HCT116 (cell line): ENCODE measurements at regions not wholly inside any gene's neighbourhood (a gene's known extent, or its start where the extent isn't known, plus 50 kb on each side); places are given as distances from the start of the nearest gene placed in this dataset.

Experiments
- ATAC-seq: fragments of 200-7000 bp; cut with Tn5 transposase; 2 replicates; pipeline ENCODE4 v1.9.1; 2020; ENCODE audit warnings: mild to moderate bottlenecking, moderate library complexity
- BruUV-seq: library from RNA; stranded (reverse); fragments of 400-500 nt; replicated peaks from 2 replicates; lab custom pipeline; 2021; lab: Mats Ljungman, UMichigan
- CTCF ChIA-PET: fragments of 300-600 bp; sonication (Branson Sonifier 250); formaldehyde crosslinking; loops from one replicate; lab custom pipeline; 2021; ENCODE audit warnings: antibody characterized with exemption; lab: Charles Lee
- POLR2A ChIA-PET: fragments of 300-600, 350-600 bp; sonication (Branson Sonifier 250); formaldehyde crosslinking; loops from one replicate; lab custom pipeline; 2021; ENCODE audit warnings: antibody characterized with exemption; lab: Charles Lee
- RAD21 ChIA-PET, 2 experiments: fragments of 300-600 bp; sonication (Branson Sonifier 250); formaldehyde crosslinking; loops; one replicate each; lab custom pipeline; 2023; ENCODE audit warnings: low total read pairs in 2 of 2; ENCODE audit not compliant: uncharacterized antibody in 2 of 2, unreplicated experiment in 2 of 2, low non-redundant PET in 1 of 2; lab: Charles Lee
- DNase-seq: peaks from one replicate; pipeline ENCODE4 v3.0.0-alpha.2; 2010; ENCODE audit warnings: low read depth, low spot score
- H2AFZ ChIP-seq: fragments of 200-600 bp; shearing (Covaris generic), sonication (generic); 2 replicates; pipeline ENCODE4 v1.6.1; 2017; ENCODE audit warnings: low read depth, mixed run types, mixed read lengths, antibody characterized with exemption, low read length; ENCODE audit not compliant: poor library complexity, severe bottlenecking
- H3K27ac ChIP-seq: 2 replicates; pipeline ENCODE4 v1.5.1; 2012; ENCODE audit warnings: low read depth, low read length
- H3K27me3 ChIP-seq: fragments of 200-600 bp; sonication (generic); 2 replicates; pipeline ENCODE4 v1.6.1; 2016; ENCODE audit warnings: mixed run types, low read length, mixed read lengths; ENCODE audit not compliant: insufficient read depth
- H3K36me3 ChIP-seq, 2 experiments: fragments of 200-500 bp in 1 of 2; fragments of 200-600 bp in 1 of 2; sonication (Bioruptor generic) in 1 of 2; sonication (generic) in 1 of 2; 2 replicates each; pipeline versions ENCODE4 v1.5.1 to v1.6.1; 2014 to 2016; ENCODE audit warnings: low read length in 2 of 2, inconsistent platforms in 1 of 2, mixed read lengths in 1 of 2, mixed run types in 1 of 2; ENCODE audit not compliant: insufficient read depth in 2 of 2, control insufficient read depth in 1 of 2
- H3K4me1 ChIP-seq, 2 experiments: fragments of 200-600 bp in 1 of 2; sonication (generic) in 1 of 2; 2 replicates each; pipeline versions ENCODE4 v1.5.1 to v1.6.1; 2012 to 2017; ENCODE audit warnings: low read length in 2 of 2, inconsistent platforms in 1 of 2, mild to moderate bottlenecking in 1 of 2, mixed read lengths in 1 of 2, mixed run types in 1 of 2, moderate library complexity in 1 of 2; ENCODE audit not compliant: insufficient read depth in 2 of 2, control insufficient read depth in 1 of 2
- H3K4me2 ChIP-seq: fragments of 200-600 bp; sonication (generic); 2 replicates; pipeline ENCODE4 v1.6.1; 2017; ENCODE audit warnings: mixed run types, low read length, mixed read lengths
- H3K4me3 ChIP-seq, 2 experiments: fragments of 200-600 bp in 1 of 2; sonication (generic) in 1 of 2; replicated peaks in 1 of 2; 2 replicates each; pipeline ENCODE4 v1.5.1; 2011 to 2016; ENCODE audit warnings: low read length in 2 of 2, control low read depth in 1 of 2, low read depth in 1 of 2, mild to moderate bottlenecking in 1 of 2, mixed read lengths in 1 of 2, mixed run types in 1 of 2
- H3K79me2 ChIP-seq: fragments of 200-600 bp; sonication (generic); 2 replicates; pipeline ENCODE4 v1.6.1; 2017; ENCODE audit warnings: mild to moderate bottlenecking, mixed run types, low read length, moderate library complexity, mixed read lengths; ENCODE audit not compliant: insufficient read depth
- H3K9ac ChIP-seq: fragments of 200-600 bp; sonication (generic); 2 replicates; pipeline ENCODE4 v1.6.1; 2016; ENCODE audit warnings: low read length, mixed read lengths
- H3K9me2 ChIP-seq: fragments of 200-600 bp; sonication (generic), shearing (Covaris generic); 2 replicates; pipeline ENCODE4 v1.6.1; 2017; ENCODE audit warnings: mixed run types, mild to moderate bottlenecking, moderate library complexity; ENCODE audit not compliant: insufficient read depth
- H3K9me3 ChIP-seq, 2 experiments: fragments of 200-500 bp in 1 of 2; fragments of 200-600 bp in 1 of 2; sonication (Bioruptor generic) in 1 of 2; sonication (generic) in 1 of 2; 2 replicates each; pipeline ENCODE4 v1.6.1; 2014 to 2017; ENCODE audit warnings: low read length in 2 of 2, mixed read lengths in 2 of 2, inconsistent platforms in 1 of 2, low read depth in 1 of 2, mild to moderate bottlenecking in 1 of 2, mixed run types in 1 of 2, moderate library complexity in 1 of 2; ENCODE audit not compliant: control insufficient read depth in 1 of 2, insufficient read depth in 1 of 2
- H4K20me1 ChIP-seq: fragments of 200-600 bp; sonication (generic), shearing (Covaris generic); 2 replicates; pipeline ENCODE4 v1.6.1; 2017; ENCODE audit warnings: mixed run types, mild to moderate bottlenecking, moderate library complexity; ENCODE audit not compliant: insufficient read depth
- ATF3 ChIP-seq: IDR thresholded peaks from 2 replicates; pipeline ENCODE4 v1.6.1; 2012
- CBX3 ChIP-seq: IDR thresholded peaks from 2 replicates; pipeline ENCODE4 v1.6.1; 2012; ENCODE audit warnings: low read depth
- CEBPB ChIP-seq: IDR thresholded peaks from 2 replicates; pipeline ENCODE4 v1.6.1; 2012; ENCODE audit warnings: low read depth
- ELF1 ChIP-seq: IDR thresholded peaks from 2 replicates; pipeline ENCODE4 v1.6.1; 2012; ENCODE audit warnings: low read depth, borderline replicate concordance
- POLR2A ChIP-seq: IDR thresholded peaks from 2 replicates; pipeline ENCODE4 v1.7.0; 2011; ENCODE audit warnings: borderline replicate concordance; ENCODE audit not compliant: insufficient read depth, insufficient read length; ENCODE audit errors: extremely low read depth
- REST ChIP-seq: IDR thresholded peaks from 2 replicates; pipeline ENCODE4 v1.6.1; 2012; ENCODE audit warnings: low read depth
- SIN3A ChIP-seq: IDR thresholded peaks from 2 replicates; pipeline ENCODE4 v1.6.1; 2012; ENCODE audit warnings: low read depth
- SP1 ChIP-seq: IDR thresholded peaks from 2 replicates; pipeline ENCODE4 v1.6.1; 2012; ENCODE audit warnings: low read depth
- TCF7L2 ChIP-seq: IDR thresholded peaks from 2 replicates; pipeline ENCODE4 v1.7.0; 2011; ENCODE audit warnings: borderline replicate concordance, inconsistent platforms; ENCODE audit not compliant: insufficient read depth, insufficient read length; ENCODE audit errors: extremely low read depth
- intact Hi-C: fragments of 100-400 bp; cut with micrococcal nuclease; formaldehyde crosslinking; loops from 2 replicates; pipeline ENCODE4 v1.10.0; 2022

- RAD21 ChIA-PET = no interaction called here
- Histone ChIP-seq H3K27ac (no peak overlapping the region), H3K9me2 (no peaks in the 10 kb centered on the region), H3K4me2 (no peak overlapping the region), H4K20me1 (no peaks in the 10 kb centered on the region), H3K79me2 (no peaks in the 10 kb centered on the region), H2AFZ (no peak overlapping the region), H3K27me3 (peaks cover 3% of the 10 kb centered on the region; the same call in 1 of the 2 replicates), H3K4me3 (no peak overlapping the region), H3K4me1 (no peaks in the 10 kb centered on the region), H3K36me3 (no peaks in the 10 kb centered on the region), H3K9me3 (no peaks in the 10 kb centered on the region), H3K9ac (no peak overlapping the region)
- CTCF ChIA-PET = no interaction called here
- ATAC-seq (no peak), DNase-seq (no peak)
- no TSS peak for BruUV-seq
- TF ChIP-seq POLR2A (no peak), CBX3 (no peak), REST (no peak), TCF7L2 (no peak), ATF3 (no peak), SIN3A (no peak), SP1 (no peak), ELF1 (no peak), CEBPB (no peak)
- POLR2A ChIA-PET = no interaction called here
- intact Hi-C loops = no loop called here
These were observed 436.9 kb downstream of the RMST start for GRCh38 chr12:97899529-97899928.
